Stomach (tissue), 8 donors: ENCODE measurements at regions not wholly inside any gene's neighbourhood (a gene's known extent, or its start where the extent isn't known, plus 50 kb on each side); places are given as distances from the start of the nearest gene placed in this dataset.

Experiments used
- DNase-seq, 2 donors: peaks; one replicate each; pipeline versions ENCODE4 v3.0.0 to v3.0.0-alpha.2; 2013 to 2019
- H3K27ac ChIP-seq, 5 donors: fragments of 200-600 bp in 4 of 5; sonication (generic) in 4 of 5; one replicate each; pipeline ENCODE4 v1.5.1; 2013 to 2019; ENCODE audit warnings: mild to moderate bottlenecking in 1 of 5, moderate library complexity in 1 of 5
- H3K27me3 ChIP-seq, 3 donors: fragments of 200-600 bp; sonication (generic); one replicate each; pipeline ENCODE4 v1.5.1; 2017 to 2019; ENCODE audit warnings: mixed run types in 1 of 3
- H3K36me3 ChIP-seq, 4 donors: fragments of 200-600 bp; sonication (generic); 1 replicate in 3 of 4; 2 replicates in 1 of 4; pipeline ENCODE4 v1.5.1; 2016 to 2019
- H3K4me1 ChIP-seq, 4 donors: fragments of 200-600 bp; sonication (generic); one replicate each; pipeline ENCODE4 v1.5.1; 2016 to 2019
- H3K4me3 ChIP-seq, 4 donors: fragments of 200-600 bp; sonication (generic) in 3 of 4; one replicate each; pipeline ENCODE4 v1.5.1; 2016 to 2019; ENCODE audit warnings: mild to moderate bottlenecking in 1 of 4
- H3K9me3 ChIP-seq, 4 donors: fragments of 200-600 bp; sonication (generic); one replicate each; pipeline ENCODE4 v1.5.1; 2016 to 2019
- CTCF ChIP-seq, 7 experiments: fragments of 450-650 bp in 4 of 7; fragments of 200-600 bp in 3 of 7; sonication (generic) in 3 of 7; IDR thresholded peaks; one replicate each; pipeline ENCODE4 v1.5.1; 2016 to 2019; ENCODE audit warnings: antibody characterized with exemption in 7 of 7, control low read depth in 2 of 7, mild to moderate bottlenecking in 1 of 7
- EP300 ChIP-seq: sonication (generic); formaldehyde crosslinking; IDR thresholded peaks from one replicate; pipeline ENCODE4 v1.6.1; 2017; ENCODE audit warnings: antibody characterized with exemption
- POLR2A ChIP-seq, 4 donors: fragments of 450-650 bp; IDR thresholded peaks; one replicate each; pipeline ENCODE4 v1.6.1; 2016; ENCODE audit warnings: antibody characterized with exemption in 4 of 4, control low read depth in 2 of 4, mild to moderate bottlenecking in 1 of 4, moderate library complexity in 1 of 4
- POLR2AphosphoS5 ChIP-seq, 3 donors: sonication (generic); formaldehyde crosslinking; IDR thresholded peaks; one replicate each; pipeline ENCODE4 v1.6.1; 2016; ENCODE audit warnings: antibody characterized with exemption in 3 of 3
- WGBS, 5 donors: extraction: QIAGEN DNeasy Blood & Tissue Kit in 3 of 5; methylation state at CpG; one replicate each; pipeline versions ENCODE4 v1.1.5 to v1.1.7; 2013 to 2018; 5-methylcytosine and 5-hydroxymethylcytosine counted together
- intact Hi-C: fragments of 100-400 bp; cut with DNase I; formaldehyde crosslinking; loops from one replicate; pipeline ENCODE4 v1.15.1; 2023; ENCODE audit warnings: low total_unique reads
- donor health status: healthy with polysubstance abuse.
- donor health status: Bipolar disorder and iron deficiency.
- donor health status: healthy.

GRCh38 chr11:96614101-96614500 is 224.3 kb downstream of the JRKL start:
- Histone ChIP-seq H3K27me3 (no peaks in the 10 kb centered on the region), H3K9me3 (peaks cover 0 to 5% (median 2%) of the 10 kb centered on the region in 4 donors), H3K36me3 (no peaks in the 10 kb centered on the region), H3K27ac (no peak overlapping the region), H3K4me3 (no peak overlapping the region), H3K4me1 (no peaks in the 10 kb centered on the region)
- no peak for TF ChIP-seq POLR2AphosphoS5 (IDR thresholded peaks at IDR 0.05)
- 65 to 76% (median 71%) methylated on average over 4 of the region's 4 CpGs for WGBS, 5 donors
- DNase-seq: no peak
- intact Hi-C loops: no loop called here

- Histone ChIP-seq H3K27me3 (no peaks in the 10 kb centered on the region), H3K4me1 (no peaks in the 10 kb centered on the region), H3K9me3 (peaks cover 0 to 5% (median 2%) of the 10 kb centered on the region in 4 donors), H3K36me3 (no peaks in the 10 kb centered on the region), H3K27ac (no peak overlapping the region), H3K4me3 (no peak overlapping the region)
- DNase-seq: no peak
- 48 to 69% (median 53%) methylated on average over 2 to 4 of the region's 4 CpGs for WGBS, 5 donors
- intact Hi-C loops: no loop called here
- TF ChIP-seq CTCF (IDR thresholded peaks at IDR 0.05) (no peak), POLR2AphosphoS5 (IDR thresholded peaks at IDR 0.05) (no peak), EP300 (no peak)
Measured at GRCh38 chr11:96614846-96615245, 225.0 kb downstream of the JRKL start.

- TF ChIP-seq CTCF (IDR thresholded peaks at IDR 0.05) (no peak), POLR2AphosphoS5 (IDR thresholded peaks at IDR 0.05) (no peak), POLR2A (IDR thresholded peaks at IDR 0.05) (no peak), EP300 (no peak)
- intact Hi-C loops: no loop called here
- Histone ChIP-seq H3K36me3 (no peaks in the 10 kb centered on the region), H3K4me3 (no peak overlapping the region), H3K27ac (no peak overlapping the region), H3K9me3 (peaks cover 0 to 2% (median 0%) of the 10 kb centered on the region in 4 donors), H3K4me1 (no peaks in the 10 kb centered on the region), H3K27me3 (no peaks in the 10 kb centered on the region)
- WGBS, 5 donors: 52 to 77% (median 74%) methylated on average over 1 of the region's 1 CpG
- DNase-seq: no peak
Measured at GRCh38 chr11:96620464-96621044, 230.7 kb downstream of the JRKL start.

- no peak for DNase-seq
- no peak overlapping the region for H3K4me3 ChIP-seq
- H3K27me3 ChIP-seq: no peaks in the 10 kb centered on the region
- H3K9me3 ChIP-seq: peaks cover 0 to 9% (median 0%) of the 10 kb centered on the region in 4 donors
- no peaks in the 10 kb centered on the region for H3K36me3 ChIP-seq
- intact Hi-C loops: no loop called here
- no peak overlapping the region for H3K27ac ChIP-seq
- 73 to 90% (median 78%) methylated on average over 1 of the region's 1 CpG for WGBS, 5 donors
- H3K4me1 ChIP-seq: no peaks in the 10 kb centered on the region
- TF ChIP-seq EP300: no peak
- TF ChIP-seq POLR2AphosphoS5 (IDR thresholded peaks at IDR 0.05): no peak
- no peak for TF ChIP-seq CTCF (IDR thresholded peaks at IDR 0.05)
- TF ChIP-seq POLR2A (IDR thresholded peaks at IDR 0.05): no peak
Measured at GRCh38 chr11:96621161-96621560, 231.3 kb downstream of the JRKL start.

GRCh38 chr11:96622026-96622634 is 232.3 kb downstream of the JRKL start:
- Histone ChIP-seq H3K27ac (no peak overlapping the region), H3K27me3 (no peaks in the 10 kb centered on the region), H3K9me3 (peaks cover 0 to 18% (median 0%) of the 10 kb centered on the region in 4 donors), H3K4me3 (no peak overlapping the region), H3K36me3 (no peaks in the 10 kb centered on the region), H3K4me1 (no peaks in the 10 kb centered on the region)
- DNase-seq: no peak
- WGBS, 5 donors: 84 to 91% (median 90%) methylated on average over 6 of the region's 6 CpGs
- intact Hi-C loops: no loop called here
- TF ChIP-seq POLR2A (IDR thresholded peaks at IDR 0.05) (no peak), EP300 (no peak), POLR2AphosphoS5 (IDR thresholded peaks at IDR 0.05) (no peak), CTCF (IDR thresholded peaks at IDR 0.05) (no peak)
